Stimulated activated CD4-positive, alpha-beta T cell treated with anti-CD3 and anti-CD28 coated beads, Interleukin-12 subunit alpha, Interleukin-12 subunit beta, amount 100 ng/mL, for 24 hours (primary cell): ENCODE measurements at regions not wholly inside any gene's neighbourhood (a gene's known extent, or its start where the extent isn't known, plus 50 kb on each side); places are given as distances from the start of the nearest gene placed in this dataset.
A peak's percentile ranks its signal among the peaks of the same experiment; 100 is the strongest.
"Not testable (repeated sequence)": the region's sequence is repeated elsewhere in the genome, so short reads cannot be mapped to it uniquely, and the experiment has no call there.

Source experiments
- DNase-seq, 2 experiments: peaks; one replicate each; pipeline ENCODE4 v3.0.0-alpha.2; 2020; ENCODE audit warnings: low read depth in 2 of 2

GRCh38 chr12:111274777-111275176 lies 94.1 kb downstream of the PHETA1 start:
- DNase-seq: no peak

GRCh38 chr12:111271674-111272418 lies 97.0 kb downstream of the PHETA1 start:
- no peak for DNase-seq

- no peak for DNase-seq
Measured at GRCh38 chr12:111270774-111271173, 98.1 kb downstream of the PHETA1 start.

GRCh38 chr12:111270239-111270638 lies 98.7 kb downstream of the PHETA1 start:
- DNase-seq: no peak

- no peak for DNase-seq
Measured at GRCh38 chr12:111269718-111270117, 99.2 kb downstream of the PHETA1 start.

- DNase-seq: peak in 1 of 2 experiments; percentile 15
Measured at GRCh38 chr12:111268738-111269572, 99.9 kb downstream of the PHETA1 start.

GRCh38 chr12:111267144-111267543 lies 101.8 kb downstream of the PHETA1 start:
- no peak for DNase-seq

- no peak for DNase-seq
Measured at GRCh38 chr12:111261911-111262676, 106.8 kb downstream of the PHETA1 start.

GRCh38 chr12:111260732-111261131 lies 108.2 kb downstream of the PHETA1 start:
- no peak for DNase-seq

- no peak for DNase-seq
Measured at GRCh38 chr12:111259231-111259630, 109.7 kb downstream of the PHETA1 start.

GRCh38 chr12:111258081-111258480 lies 110.8 kb downstream of the PHETA1 start:
- DNase-seq: not testable (repeated sequence)

GRCh38 chr12:111257435-111257902 lies 111.4 kb downstream of the PHETA1 start:
- DNase-seq: no peak

GRCh38 chr12:111256629-111257434 lies 112.1 kb downstream of the PHETA1 start:
- DNase-seq: no peak

- DNase-seq: no peak
Measured at GRCh38 chr12:111255261-111255660, 113.6 kb downstream of the PHETA1 start.

GRCh38 chr12:111254106-111254505 lies 114.8 kb downstream of the PHETA1 start:
- DNase-seq: no peak

GRCh38 chr12:111253213-111253612 lies 115.7 kb downstream of the PHETA1 start:
- no peak for DNase-seq

- DNase-seq: no peak
Measured at GRCh38 chr12:111251787-111252186, 117.1 kb downstream of the PHETA1 start.

- no peak for DNase-seq
Measured at GRCh38 chr12:111251058-111251730, 117.7 kb downstream of the PHETA1 start.

GRCh38 chr12:111250251-111250881 lies 118.5 kb downstream of the PHETA1 start:
- DNase-seq: no peak

GRCh38 chr12:111249757-111250156 lies 119.1 kb downstream of the PHETA1 start:
- DNase-seq: no peak
